IMR-90 (cell line): ENCODE measurements at regions not wholly inside any gene's neighbourhood (a gene's known extent, or its start where the extent isn't known, plus 50 kb on each side); places are given as distances from the start of the nearest gene placed in this dataset.

Experiments used
- BHLHE40 ChIP-seq: fragments of 150-350 bp; IDR thresholded peaks from 2 replicates; pipeline ENCODE4 v1.6.1; 2016; ENCODE audit warnings: mild to moderate bottlenecking, low read depth, low read length
- CHD1 ChIP-seq: IDR thresholded peaks from 2 replicates; pipeline ENCODE4 v1.6.1; 2012; ENCODE audit warnings: low read depth, low read length, improper control_type of control experiment
- CTCF ChIP-seq: conservative IDR thresholded peaks from 2 replicates; pipeline ENCODE4 v1.5.1; 2012; ENCODE audit warnings: mild to moderate bottlenecking, low read depth, low read length, improper control_type of control experiment
- RAD21 ChIP-seq: IDR thresholded peaks from 2 replicates; pipeline ENCODE4 v1.6.1; 2012; ENCODE audit warnings: low read length, improper control_type of control experiment
- RFX5 ChIP-seq: IDR thresholded peaks from 2 replicates; pipeline ENCODE4 v1.8.0; 2012; ENCODE audit warnings: low read depth, mild to moderate bottlenecking, low read length, moderate library complexity
- SMC3 ChIP-seq: fragments of 150-350 bp; IDR thresholded peaks from 2 replicates; pipeline ENCODE4 v1.6.1; 2016; ENCODE audit warnings: low read depth, mild to moderate bottlenecking, antibody characterized with exemption, low read length, moderate library complexity

DNA sequence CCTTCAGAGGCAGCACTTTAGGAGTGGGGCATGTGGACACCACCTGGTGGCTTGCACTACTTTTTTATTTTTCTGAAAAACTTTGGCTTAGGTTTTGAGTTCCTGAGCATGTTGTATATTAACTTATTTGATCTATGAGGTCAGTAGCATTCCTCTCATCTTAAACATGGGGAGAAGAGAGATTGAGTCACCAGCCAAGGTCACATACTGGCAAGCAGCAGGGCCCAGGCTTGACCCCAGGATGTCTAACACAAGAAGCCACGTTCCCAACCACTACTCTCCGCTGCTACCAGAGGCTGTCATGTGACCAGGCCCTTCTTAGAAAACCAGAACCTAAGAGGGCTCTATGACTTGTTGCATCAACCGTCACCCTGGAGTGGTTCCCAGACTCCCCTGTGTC is 210.3 kb upstream of the GPR26 start:
- no peak for TF ChIP-seq CTCF
- TF ChIP-seq RFX5 = no peak
- TF ChIP-seq BHLHE40 = no peak
- TF ChIP-seq RAD21 = no peak
- no peak for TF ChIP-seq CHD1
- no peak for TF ChIP-seq SMC3
